ENCODE measurements at regions not wholly inside any gene's neighbourhood (a gene's known extent, or its start where the extent isn't known, plus 50 kb on each side); places are given as distances from the start of the nearest gene placed in this dataset.
A peak's percentile ranks its signal among the peaks of the same experiment; 100 is the strongest.
"Not testable (repeated sequence)": the region's sequence is repeated elsewhere in the genome, so short reads cannot be mapped to it uniquely, and the experiment has no call there.

GRCh38 chr6:170147056-170147787 is 143.7 kb downstream of the DLL1 start:
- no peak for DNase-seq

- DNase-seq, result no peak
Observed at GRCh38 chr6:170146640-170147039, 144.2 kb downstream of the DLL1 start.

GRCh38 chr6:170146131-170146530 is 144.7 kb downstream of the DLL1 start:
- not testable (repeated sequence) for DNase-seq

- peak in 1 of 4 experiments; percentile 31 for DNase-seq
Observed at GRCh38 chr6:170145716-170146115, 145.2 kb downstream of the DLL1 start.

- DNase-seq, result no peak
Observed at GRCh38 chr6:170145272-170145592, 145.6 kb downstream of the DLL1 start.

- peak in 3 of 4 experiments; percentile 20 to 48 (median 26) for DNase-seq
Observed at GRCh38 chr6:170144571-170145271, 146.2 kb downstream of the DLL1 start.

GRCh38 chr6:170143401-170144150 is 147.3 kb downstream of the DLL1 start:
- peak in 2 of 4 experiments; percentile 12 to 32 for DNase-seq

GRCh38 chr6:170142559-170142958 is 148.3 kb downstream of the DLL1 start:
- DNase-seq, result no peak

GRCh38 chr6:170141061-170141460 is 149.8 kb downstream of the DLL1 start:
- not testable (repeated sequence) for DNase-seq

GRCh38 chr6:170140129-170140528 is 150.7 kb downstream of the DLL1 start:
- no peak for DNase-seq

GRCh38 chr6:170139531-170139930 is 151.3 kb downstream of the DLL1 start:
- DNase-seq, result no peak

GRCh38 chr6:170139046-170139445 is 151.8 kb downstream of the DLL1 start:
- DNase-seq, result not testable (repeated sequence)

GRCh38 chr6:170137911-170138910 is 152.7 kb downstream of the DLL1 start:
- DNase-seq, result no peak

GRCh38 chr6:170137176-170137891 is 153.5 kb downstream of the DLL1 start:
- peak in 1 of 4 experiments; percentile 22 for DNase-seq

- DNase-seq, result no peak
Observed at GRCh38 chr6:170136541-170137175, 154.2 kb downstream of the DLL1 start.

GRCh38 chr6:170135821-170136471 is 154.9 kb downstream of the DLL1 start:
- DNase-seq, result no peak

- no peak for DNase-seq
Observed at GRCh38 chr6:170135461-170135820, 155.4 kb downstream of the DLL1 start.

- DNase-seq, result no peak
Observed at GRCh38 chr6:170134471-170135440, 156.1 kb downstream of the DLL1 start.

GRCh38 chr6:170134031-170134470 is 156.8 kb downstream of the DLL1 start:
- DNase-seq, result no peak

Data from suppressor macrophage (primary cell).